RWPE1 (cell line): ENCODE measurements at regions not wholly inside any gene's neighbourhood (a gene's known extent, or its start where the extent isn't known, plus 50 kb on each side); places are given as distances from the start of the nearest gene placed in this dataset.

ENCODE experiments used
- CTCF ChIA-PET: fragments of 350-600 bp; sonication (Branson Sonifier 250); formaldehyde crosslinking; extraction: SDS; loops from one replicate; lab custom pipeline; 2021; lab: Yijun Ruan, JAX
- POLR2A ChIA-PET: fragments of 400-600 bp; formaldehyde crosslinking; extraction: SDS; loops from one replicate; lab custom pipeline; 2020; ENCODE audit warnings: antibody characterized with exemption; ENCODE audit not compliant: low non-redundant PET; lab: Yijun Ruan, JAX
- DNase-seq: peaks from one replicate; pipeline ENCODE4 v3.0.0; 2012; ENCODE audit warnings: low spot score
- H3K27ac ChIP-seq: fragments of 450-650 bp; 2 replicates; pipeline ENCODE4 v1.5.1; 2017
- CTCF ChIP-seq: fragments of 450-650 bp; conservative IDR thresholded peaks from 2 replicates; pipeline ENCODE4 v1.5.1; 2017; ENCODE audit warnings: low read depth, mild to moderate bottlenecking

- no peak overlapping the region for H3K27ac ChIP-seq
- ChIA-PET POLR2A (no interaction called here), CTCF (interaction anchor here (0.7 kb wide), 1 partner anchor 153 kb away, joined by 9 read pairs; no protein-coding TSS in a partner anchor)
- DNase-seq, result no peak
- no peak for TF ChIP-seq CTCF
Observed at GRCh38 chr11:122226810-122227379, 110.9 kb upstream of the BLID start.

GRCh38 chr11:122224867-122225266 is 108.9 kb upstream of the BLID start:
- POLR2A ChIA-PET, result no interaction called here
- CTCF ChIA-PET, result interaction anchor here (0.6 kb wide), 2 partner anchors 9 to 204 kb away, joined by 4 to 5 read pairs; no protein-coding TSS in a partner anchor
- no peak for TF ChIP-seq CTCF
- DNase-seq, result no peak
- no peak overlapping the region for H3K27ac ChIP-seq

- ChIA-PET POLR2A (no interaction called here), CTCF (interaction anchor here (0.7 kb wide), 1 partner anchor 221 kb away, joined by 3 read pairs; no protein-coding TSS in a partner anchor)
- DNase-seq, result no peak
- no peak for TF ChIP-seq CTCF
- no peak overlapping the region for H3K27ac ChIP-seq
Observed at GRCh38 chr11:122220321-122220720, 104.3 kb upstream of the BLID start.

GRCh38 chr11:122219791-122220190 is 103.8 kb upstream of the BLID start:
- DNase-seq, result no peak
- no peak for TF ChIP-seq CTCF
- ChIA-PET CTCF (interaction anchor here (0.7 kb wide), 1 partner anchor 221 kb away, joined by 3 read pairs; no protein-coding TSS in a partner anchor), POLR2A (no interaction called here)
- no peak overlapping the region for H3K27ac ChIP-seq

GRCh38 chr11:122215244-122215992 is 99.4 kb upstream of the BLID start:
- H3K27ac ChIP-seq, result no peak overlapping the region
- POLR2A ChIA-PET, result no interaction called here
- TF ChIP-seq CTCF, result peak; percentile 85
- CTCF ChIA-PET, result interaction anchor here (0.5 to 2.2 kb wide), 17 partner anchors 9 to 782 kb away, joined by 3 to 12 read pairs (median 3); no protein-coding TSS in a partner anchor
- DNase-seq, result peak; percentile 69

GRCh38 chr11:122214567-122214966 is 98.6 kb upstream of the BLID start:
- TF ChIP-seq CTCF, result no peak
- ChIA-PET CTCF (interaction anchor here (0.5 to 2.2 kb wide), 10 partner anchors 9 to 781 kb away, joined by 3 to 12 read pairs (median 4); no protein-coding TSS in a partner anchor), POLR2A (no interaction called here)
- DNase-seq, result no peak
- H3K27ac ChIP-seq, result no peak overlapping the region
